ENCODE measurements at regions not wholly inside any gene's neighbourhood (a gene's known extent, or its start where the extent isn't known, plus 50 kb on each side); places are given as distances from the start of the nearest gene placed in this dataset.

DNA sequence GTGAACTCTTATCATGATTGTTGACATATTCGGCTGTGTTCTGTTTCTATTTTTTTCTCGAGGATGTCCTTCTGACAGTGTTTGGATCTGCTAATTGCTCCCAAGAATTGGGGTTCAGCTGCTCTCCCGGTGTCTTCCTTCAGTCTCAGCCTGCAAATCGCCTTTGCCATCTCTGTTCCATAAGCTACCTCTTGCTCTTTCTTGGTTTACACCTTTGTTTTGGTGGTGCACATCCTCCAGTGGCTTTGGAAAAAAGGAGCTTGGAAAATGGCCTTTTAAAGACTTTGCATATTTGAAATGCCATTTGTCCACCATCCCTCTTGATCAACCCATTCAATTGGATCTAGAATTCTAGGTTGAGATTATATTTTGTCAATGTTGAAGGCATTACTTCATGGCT is 137.2 kb downstream of the URI1 start:
- ATAC-seq (no peak), DNase-seq (no peak)
- peaks cover 0 to 7% (median 0%) of the 10 kb centered on the region in 12 donors for H3K9me3 ChIP-seq
- no peak overlapping the region for H3K4me3 ChIP-seq
- no peak for TF ChIP-seq POLR2A (IDR thresholded peaks at IDR 0.05)
- TF ChIP-seq, protein P1, sequence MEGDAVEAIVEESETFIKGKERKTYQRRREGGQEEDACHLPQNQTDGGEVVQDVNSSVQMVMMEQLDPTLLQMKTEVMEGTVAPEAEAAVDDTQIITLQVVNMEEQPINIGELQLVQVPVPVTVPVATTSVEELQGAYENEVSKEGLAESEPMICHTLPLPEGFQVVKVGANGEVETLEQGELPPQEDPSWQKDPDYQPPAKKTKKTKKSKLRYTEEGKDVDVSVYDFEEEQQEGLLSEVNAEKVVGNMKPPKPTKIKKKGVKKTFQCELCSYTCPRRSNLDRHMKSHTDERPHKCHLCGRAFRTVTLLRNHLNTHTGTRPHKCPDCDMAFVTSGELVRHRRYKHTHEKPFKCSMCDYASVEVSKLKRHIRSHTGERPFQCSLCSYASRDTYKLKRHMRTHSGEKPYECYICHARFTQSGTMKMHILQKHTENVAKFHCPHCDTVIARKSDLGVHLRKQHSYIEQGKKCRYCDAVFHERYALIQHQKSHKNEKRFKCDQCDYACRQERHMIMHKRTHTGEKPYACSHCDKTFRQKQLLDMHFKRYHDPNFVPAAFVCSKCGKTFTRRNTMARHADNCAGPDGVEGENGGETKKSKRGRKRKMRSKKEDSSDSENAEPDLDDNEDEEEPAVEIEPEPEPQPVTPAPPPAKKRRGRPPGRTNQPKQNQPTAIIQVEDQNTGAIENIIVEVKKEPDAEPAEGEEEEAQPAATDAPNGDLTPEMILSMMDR (IDR thresholded peaks at IDR 0.05), result no peak
- peaks cover 0 to 17% (median 0%) of the 10 kb centered on the region in 9 donors for H3K27me3 ChIP-seq
- no peaks in the 10 kb centered on the region for H3K36me3 ChIP-seq
- H3K4me1 ChIP-seq, result peaks cover 0 to 1% (median 0%) of the 10 kb centered on the region in 12 donors
- intact Hi-C loops (cut with DNase I), result no loop called here
- 81 to 90% (median 87%) methylated on average over 4 of the region's 4 CpGs for WGBS, 4 donors
- no peak overlapping the region for H3K27ac ChIP-seq

DNA sequence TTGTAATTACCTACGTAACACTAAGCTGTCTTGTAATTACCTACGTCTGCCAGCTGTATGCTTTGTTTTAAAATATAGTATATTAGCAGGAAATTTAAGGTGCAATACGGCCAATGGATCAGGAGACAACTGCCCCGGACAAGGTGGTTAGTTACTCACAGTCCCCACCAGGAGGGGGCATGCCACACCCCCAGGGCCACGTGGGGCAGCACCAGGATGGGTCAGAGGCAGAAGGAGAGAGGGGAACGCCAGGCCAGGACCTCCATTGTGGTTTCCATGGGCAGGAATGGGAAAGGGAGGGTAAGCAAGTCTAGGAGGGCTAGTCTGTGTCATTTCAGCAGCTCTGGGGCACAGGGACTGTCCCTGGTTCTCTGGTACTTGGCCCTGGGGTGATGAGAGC is 140.1 kb downstream of the URI1 start:
- H3K4me1 ChIP-seq, result peaks cover 0 to 4% (median 0%) of the 10 kb centered on the region in 12 donors
- TF ChIP-seq POLR2A (IDR thresholded peaks at IDR 0.05), result no peak
- TF ChIP-seq, protein P1 (IDR thresholded peaks at IDR 0.05), result no peak
- no peak overlapping the region for H3K27ac ChIP-seq
- ATAC-seq (no peak), DNase-seq (peak in 1 of 5 donors; percentile 18)
- no peak overlapping the region for H3K4me3 ChIP-seq
- H3K27me3 ChIP-seq, result peaks cover 0 to 16% (median 0%) of the 10 kb centered on the region in 9 donors
- peaks cover 0 to 7% (median 0%) of the 10 kb centered on the region in 12 donors for H3K9me3 ChIP-seq
- 77 to 82% (median 79%) methylated on average over 6 of the region's 6 CpGs for WGBS, 4 donors
- intact Hi-C loops (cut with DNase I), result no loop called here
- no peaks in the 10 kb centered on the region for H3K36me3 ChIP-seq

DNA sequence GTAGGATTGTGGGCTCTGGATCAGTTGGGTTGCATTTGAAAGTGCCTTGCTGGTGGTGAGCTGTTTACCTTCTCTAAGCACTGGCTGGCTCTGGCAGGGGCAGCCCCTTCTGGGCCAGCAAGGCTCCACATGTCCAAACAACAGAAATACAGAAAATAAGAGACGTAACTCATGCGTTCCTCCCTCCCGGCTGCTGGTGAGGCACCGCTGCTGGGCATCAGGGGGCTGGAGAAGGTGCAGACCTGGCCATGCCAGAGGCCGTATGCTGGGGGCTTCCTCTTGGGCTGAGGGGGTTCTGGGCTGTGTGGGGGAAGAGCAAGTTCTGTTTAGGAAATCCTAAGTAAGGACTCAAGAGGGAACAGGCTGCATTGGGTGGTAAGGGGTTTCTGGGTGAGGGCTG is 140.6 kb downstream of the URI1 start:
- peaks cover 0 to 7% (median 0%) of the 10 kb centered on the region in 12 donors for H3K9me3 ChIP-seq
- WGBS, 4 donors, result 90 to 93% (median 92%) methylated on average over 5 of the region's 5 CpGs
- H3K27ac ChIP-seq, result no peak overlapping the region
- H3K4me1 ChIP-seq, result peaks cover 0 to 4% (median 0%) of the 10 kb centered on the region in 12 donors
- ATAC-seq, result no peak
- peak in 1 of 5 donors; percentile 42 for DNase-seq
- TF ChIP-seq POLR2A (IDR thresholded peaks at IDR 0.05), result no peak
- H3K27me3 ChIP-seq, result peaks cover 0 to 11% (median 0%) of the 10 kb centered on the region in 9 donors
- intact Hi-C loops (cut with DNase I), result no loop called here
- H3K36me3 ChIP-seq, result no peaks in the 10 kb centered on the region
- H3K4me3 ChIP-seq, result no peak overlapping the region

DNA sequence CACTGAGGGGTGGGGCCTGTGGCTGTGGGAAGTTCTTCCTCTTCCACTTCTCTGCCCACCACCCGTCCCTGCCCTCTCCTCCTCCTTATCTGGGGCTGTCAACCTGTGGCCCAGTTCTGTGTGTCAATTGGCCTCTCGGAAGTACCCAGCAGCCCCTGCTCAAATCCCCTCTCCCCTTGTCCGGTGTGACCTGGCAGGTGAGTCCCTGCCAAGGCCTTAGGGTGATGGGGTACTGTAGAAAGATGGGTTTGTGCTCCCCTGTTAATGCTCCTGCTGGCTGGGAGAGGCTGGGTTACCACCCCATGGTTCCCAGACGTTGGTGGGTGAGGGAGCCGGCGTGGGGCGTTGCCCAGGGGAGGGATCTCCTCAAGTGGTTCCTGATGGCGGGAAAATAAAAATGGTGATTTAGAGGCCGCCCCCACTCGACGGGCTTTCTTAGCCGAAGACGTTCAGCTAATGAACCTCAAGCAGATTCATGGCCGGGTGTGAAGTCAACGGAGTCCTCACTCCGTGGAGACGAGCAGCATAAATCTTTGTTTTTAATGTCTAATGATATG is 141.2 kb downstream of the URI1 start:
- no peak for ATAC-seq
- H3K27ac ChIP-seq, result peak overlapping the region in 1 of 12 donors; percentile 27
- no peak overlapping the region for H3K4me3 ChIP-seq
- 86 to 89% (median 87%) methylated on average over 17 of the region's 17 CpGs for WGBS, 4 donors
- TF ChIP-seq, protein P1 (IDR thresholded peaks at IDR 0.05), result no peak
- TF ChIP-seq POLR2A (IDR thresholded peaks at IDR 0.05), result no peak
- intact Hi-C loops (cut with DNase I), result no loop called here
- peaks cover 0 to 4% (median 0%) of the 10 kb centered on the region in 12 donors for H3K4me1 ChIP-seq
- no peaks in the 10 kb centered on the region for H3K36me3 ChIP-seq
- H3K27me3 ChIP-seq, result peaks cover 0 to 5% (median 0%) of the 10 kb centered on the region in 9 donors
- H3K9me3 ChIP-seq, result peaks cover 0 to 7% (median 0%) of the 10 kb centered on the region in 12 donors
- peak in 1 of 5 donors; percentile 37 for DNase-seq

All from heart left ventricle (tissue), 16 donors.